NB4 (cell line): ENCODE measurements at regions not wholly inside any gene's neighbourhood (a gene's known extent, or its start where the extent isn't known, plus 50 kb on each side); places are given as distances from the start of the nearest gene placed in this dataset.

ENCODE experiments used
- CTCF ChIP-seq: IDR thresholded peaks from one replicate; pipeline ENCODE4 v1.5.1; 2012; ENCODE audit warnings: low read depth, low read length
- MAX ChIP-seq: IDR thresholded peaks from 2 replicates; pipeline ENCODE4 v1.6.1; 2011; ENCODE audit warnings: low read depth, low read length
- MYC ChIP-seq: IDR thresholded peaks from 2 replicates; pipeline ENCODE4 v1.6.1; 2011; ENCODE audit warnings: low read depth, low read length
- POLR2A ChIP-seq: IDR thresholded peaks from 2 replicates; pipeline ENCODE4 v1.6.1; 2011; ENCODE audit warnings: mild to moderate bottlenecking; ENCODE audit not compliant: insufficient read length; ENCODE audit errors: extremely low read depth

- TF ChIP-seq CTCF, result no peak
- TF ChIP-seq POLR2A, result no peak
- no peak for TF ChIP-seq MYC
- TF ChIP-seq MAX, result no peak
These were observed 53.9 kb upstream of the ZNF536 start for GRCh38 chr19:30318261-30318660.
